CD4-positive, alpha-beta T cell (primary cell): ENCODE measurements at regions not wholly inside any gene's neighbourhood (a gene's known extent, or its start where the extent isn't known, plus 50 kb on each side); places are given as distances from the start of the nearest gene placed in this dataset.

ENCODE experiments used
- ATAC-seq: fragments of 200-7000 bp; cut with Tn5 transposase; one replicate; pipeline ENCODE4 v1.10.0; 2022; ENCODE audit warnings: mild to moderate bottlenecking; ENCODE audit not compliant: poor library complexity
- CTCF ChIA-PET: fragments of 350-600 bp; sonication (Branson Sonifier 250); formaldehyde crosslinking; loops from one replicate; lab custom pipeline; 2021; ENCODE audit warnings: antibody characterized with exemption, inconsistent platforms; lab: Charles Lee
- POLR2A ChIA-PET: fragments of 350-600 bp; sonication (Branson Sonifier 250); formaldehyde crosslinking; loops from one replicate; lab custom pipeline; 2021; ENCODE audit warnings: antibody characterized with exemption, inconsistent platforms; lab: Charles Lee
- DNase-seq, 14 experiments: peaks; one replicate each; pipeline ENCODE4 v3.0.0-alpha.2; 2013 to 2020; ENCODE audit warnings: mixed read lengths in 2 of 14
- H3K27ac ChIP-seq, 2 donors: one replicate each; pipeline versions ENCODE4 v1.5.1 to v1.7.0; 2013; ENCODE audit warnings: low read length in 2 of 2, low read depth in 1 of 2, mild to moderate bottlenecking in 1 of 2
- H3K27me3 ChIP-seq, 2 experiments: 1 replicate in 1 of 2; 2 replicates in 1 of 2; pipeline versions ENCODE4 v1.6.1 to v1.7.0; 2013; ENCODE audit warnings: low read length in 2 of 2, control low read depth in 1 of 2, mild to moderate bottlenecking in 1 of 2, moderate library complexity in 1 of 2; ENCODE audit not compliant: insufficient read depth in 2 of 2, control insufficient read depth in 1 of 2
- H3K36me3 ChIP-seq: one replicate; pipeline ENCODE4 v1.6.1; 2013; ENCODE audit warnings: low read length, control low read depth; ENCODE audit not compliant: insufficient read depth
- H3K4me1 ChIP-seq: one replicate; pipeline ENCODE4 v1.6.1; 2013; ENCODE audit warnings: low read length, control low read depth; ENCODE audit not compliant: insufficient read depth
- H3K4me3 ChIP-seq: one replicate; pipeline ENCODE4 v1.5.1; 2013; ENCODE audit warnings: mild to moderate bottlenecking, low read length, moderate library complexity
- H3K9me3 ChIP-seq, 2 experiments: 1 replicate in 1 of 2; 2 replicates in 1 of 2; pipeline versions ENCODE4 v1.6.1 to v1.7.0; 2013; ENCODE audit warnings: low read length in 2 of 2, mild to moderate bottlenecking in 2 of 2, control low read depth in 1 of 2, moderate library complexity in 1 of 2; ENCODE audit not compliant: control insufficient read depth in 1 of 2, insufficient read depth in 1 of 2
- H3K27ac Mint-ChIP-seq: one replicate; pipeline ENCODE4 v1.8.0; 2020; ENCODE audit warnings: mixed read lengths
- H3K27me3 Mint-ChIP-seq: one replicate; pipeline ENCODE4 v1.8.0; 2021; ENCODE audit warnings: mixed read lengths
- H3K36me3 Mint-ChIP-seq: one replicate; pipeline ENCODE4 v1.8.0; 2021; ENCODE audit warnings: low read depth, mixed read lengths
- H3K4me1 Mint-ChIP-seq: one replicate; pipeline ENCODE4 v1.8.0; 2021; ENCODE audit warnings: low read depth, mixed read lengths
- H3K4me3 Mint-ChIP-seq: one replicate; pipeline ENCODE4 v1.8.0; 2020; ENCODE audit warnings: mild to moderate bottlenecking, mixed read lengths
- H3K9me3 Mint-ChIP-seq: one replicate; pipeline ENCODE4 v1.8.0; 2020; ENCODE audit warnings: mixed read lengths
- CTCF ChIP-seq: fragments of 200-600 bp; IDR thresholded peaks from one replicate; pipeline ENCODE4 v1.8.0; 2022; ENCODE audit warnings: antibody characterized with exemption, mild to moderate bottlenecking
- intact Hi-C, 2 experiments: fragments of 100-400 bp; cut with DNase I in 1 of 2; cut with micrococcal nuclease in 1 of 2; formaldehyde crosslinking; loops; one replicate each; pipeline versions ENCODE4 v1.15.1 to v1.9.0; 2023 to 2025; cut with DNase I, micrococcal nuclease

- POLR2A ChIA-PET: no interaction called here
- H3K36me3 ChIP-seq: no peaks in the 10 kb centered on the region
- Mint-ChIP-seq H3K9me3 (no peaks in the 10 kb centered on the region), H3K4me1 (no peaks in the 10 kb centered on the region), H3K4me3 (no peak overlapping the region), H3K36me3 (no peaks in the 10 kb centered on the region), H3K27me3 (peaks cover 8% of the 10 kb centered on the region), H3K27ac (no peak overlapping the region)
- H3K4me1 ChIP-seq: no peaks in the 10 kb centered on the region
- no peak overlapping the region for H3K4me3 ChIP-seq
- H3K9me3 ChIP-seq: no peaks in the 10 kb centered on the region
- peaks cover 0 to 3% of the 10 kb centered on the region in 2 experiments for H3K27me3 ChIP-seq
- CTCF ChIA-PET: no interaction called here
- DNase-seq (no peak), ATAC-seq (no peak)
- TF ChIP-seq CTCF: no peak
- intact Hi-C loops: no loop called here
- no peak overlapping the region for H3K27ac ChIP-seq
Observed at GRCh38 chr9:90986161-90986560, 184.5 kb downstream of the SYK start.

GRCh38 chr9:90987566-90987965 is 185.9 kb downstream of the SYK start:
- DNase-seq (no peak), ATAC-seq (no peak)
- Mint-ChIP-seq H3K4me3 (no peak overlapping the region), H3K27me3 (peaks cover 8% of the 10 kb centered on the region), H3K4me1 (no peaks in the 10 kb centered on the region), H3K36me3 (no peaks in the 10 kb centered on the region), H3K27ac (no peak overlapping the region), H3K9me3 (no peaks in the 10 kb centered on the region)
- H3K4me1 ChIP-seq: no peaks in the 10 kb centered on the region
- no peaks in the 10 kb centered on the region for H3K36me3 ChIP-seq
- ChIA-PET POLR2A (no interaction called here), CTCF (no interaction called here)
- no peak overlapping the region for H3K4me3 ChIP-seq
- TF ChIP-seq CTCF: no peak
- peaks cover 0 to 3% of the 10 kb centered on the region in 2 experiments for H3K27me3 ChIP-seq
- intact Hi-C loops: no loop called here
- H3K27ac ChIP-seq: no peak overlapping the region
- H3K9me3 ChIP-seq: no peaks in the 10 kb centered on the region

GRCh38 chr9:90988318-90988717 is 186.7 kb downstream of the SYK start:
- intact Hi-C loops: no loop called here
- Mint-ChIP-seq H3K4me3 (no peak overlapping the region), H3K36me3 (no peaks in the 10 kb centered on the region)

More at GRCh38 chr9:90988318-90988717, 186.7 kb downstream of the SYK start:
- DNase-seq (no peak), ATAC-seq (no peak)
- Histone ChIP-seq H3K4me1 (no peaks in the 10 kb centered on the region), H3K27me3 (peaks cover 0 to 3% of the 10 kb centered on the region in 2 experiments), H3K4me3 (no peak overlapping the region), H3K27ac (no peak overlapping the region), H3K9me3 (no peaks in the 10 kb centered on the region), H3K36me3 (no peaks in the 10 kb centered on the region)
- Mint-ChIP-seq H3K27me3 (peaks cover 8% of the 10 kb centered on the region), H3K9me3 (no peaks in the 10 kb centered on the region), H3K4me1 (no peaks in the 10 kb centered on the region), H3K27ac (no peak overlapping the region)
- ChIA-PET CTCF (no interaction called here), POLR2A (no interaction called here)
- TF ChIP-seq CTCF: no peak
